Rectal smooth muscle tissue (tissue), 1 donor: ENCODE measurements at regions not wholly inside any gene's neighbourhood (a gene's known extent, or its start where the extent isn't known, plus 50 kb on each side); places are given as distances from the start of the nearest gene placed in this dataset.

Experiments used
- H3K27ac ChIP-seq: one replicate; pipeline ENCODE4 v1.7.0; 2013; ENCODE audit warnings: low read depth, low read length, inconsistent platforms
- H3K27me3 ChIP-seq: one replicate; pipeline ENCODE4 v1.7.0; 2013; ENCODE audit warnings: low read length; ENCODE audit not compliant: control insufficient read depth, insufficient read depth
- H3K36me3 ChIP-seq: one replicate; pipeline ENCODE4 v1.7.0; 2013; ENCODE audit warnings: low read length; ENCODE audit not compliant: control insufficient read depth, insufficient read depth
- H3K4me1 ChIP-seq: one replicate; pipeline ENCODE4 v1.7.0; 2013; ENCODE audit warnings: low read length; ENCODE audit not compliant: control insufficient read depth, insufficient read depth
- H3K4me3 ChIP-seq: one replicate; pipeline ENCODE4 v1.7.0; 2013; ENCODE audit warnings: low read length
- H3K9ac ChIP-seq: one replicate; pipeline ENCODE4 v1.7.0; 2013; ENCODE audit warnings: low read length

DNA sequence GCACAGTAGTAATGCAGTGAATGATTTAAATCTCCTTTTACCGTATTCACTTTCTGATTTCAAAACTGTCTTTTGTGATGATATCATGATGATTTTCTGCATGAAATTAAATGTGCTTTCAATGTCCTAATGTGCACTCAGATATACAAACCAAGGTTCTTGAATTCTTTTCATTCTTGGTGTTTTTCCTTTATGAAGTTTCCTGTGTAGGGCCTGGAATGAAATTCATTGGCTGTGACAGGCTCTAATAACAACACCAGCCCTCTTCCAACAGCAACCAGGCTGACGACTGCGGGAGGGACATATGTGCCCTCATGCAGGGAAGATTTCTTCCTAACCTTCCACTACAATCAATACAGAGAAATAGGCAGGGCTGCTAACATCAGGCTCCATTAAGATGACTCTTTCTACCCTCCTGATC, 1052.0 kb downstream of the DIAPH3 start:
- H3K36me3 ChIP-seq, result no peaks in the 10 kb centered on the region
- peak overlapping the region; percentile 37 for H3K27ac ChIP-seq
- H3K9ac ChIP-seq, result no peak overlapping the region
- no peak overlapping the region for H3K4me3 ChIP-seq
- no peaks in the 10 kb centered on the region for H3K27me3 ChIP-seq
- no peaks in the 10 kb centered on the region for H3K4me1 ChIP-seq

DNA sequence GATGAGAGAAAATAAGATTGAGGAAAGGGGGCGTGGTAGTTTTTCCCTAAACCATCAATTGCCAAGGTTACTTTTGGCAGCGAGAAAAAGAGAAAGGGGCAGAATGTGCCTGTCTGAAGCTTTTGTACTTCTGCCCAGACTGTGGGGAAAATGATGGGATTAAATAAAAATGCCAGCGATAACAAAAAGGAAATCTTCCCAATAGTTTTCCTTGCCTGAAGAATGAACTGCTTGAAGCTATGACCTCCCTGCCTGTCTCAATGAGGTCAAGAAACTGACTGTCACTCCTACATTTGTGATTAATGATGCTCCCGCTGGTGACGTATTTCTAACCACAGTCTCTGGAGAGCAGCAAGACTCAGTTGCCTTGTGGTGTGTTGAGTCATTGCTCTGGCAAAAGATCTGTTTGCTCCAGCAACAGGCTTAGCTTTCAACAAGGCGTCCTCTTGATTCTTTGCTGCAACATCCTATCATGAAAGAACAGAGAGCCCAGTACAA, 1051.5 kb downstream of the DIAPH3 start:
- H3K4me1 ChIP-seq, result no peaks in the 10 kb centered on the region
- H3K4me3 ChIP-seq, result no peak overlapping the region
- H3K27ac ChIP-seq, result peak overlapping the region; percentile 37

DNA sequence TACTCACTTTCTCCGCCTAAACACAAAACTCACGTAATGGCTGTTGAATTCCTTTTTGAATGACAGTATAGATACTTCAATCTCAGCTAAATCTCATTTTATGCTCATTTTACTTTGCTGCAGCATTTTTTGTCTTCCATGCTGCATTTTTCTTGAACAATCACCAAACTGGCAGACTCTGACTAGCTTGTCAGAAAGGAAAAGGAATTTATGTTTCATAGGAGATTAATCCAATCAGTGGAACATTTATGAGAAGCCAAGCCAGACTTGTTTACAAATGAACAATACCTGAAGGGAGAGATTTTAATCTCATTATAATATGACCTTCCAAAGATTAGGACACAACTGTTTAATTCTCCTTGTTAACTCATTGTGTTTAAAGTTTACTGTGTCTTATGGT, 1044.3 kb downstream of the DIAPH3 start:
- Histone ChIP-seq H3K27me3 (no peaks in the 10 kb centered on the region), H3K27ac (no peak overlapping the region), H3K4me3 (peak overlapping the region; percentile 8), H3K4me1 (no peaks in the 10 kb centered on the region), H3K36me3 (no peaks in the 10 kb centered on the region), H3K9ac (no peak overlapping the region)

More for the DNA sequence above, 1051.5 kb downstream of the DIAPH3 start:
- Histone ChIP-seq H3K27me3 (no peaks in the 10 kb centered on the region), H3K36me3 (no peaks in the 10 kb centered on the region), H3K9ac (no peak overlapping the region)

DNA sequence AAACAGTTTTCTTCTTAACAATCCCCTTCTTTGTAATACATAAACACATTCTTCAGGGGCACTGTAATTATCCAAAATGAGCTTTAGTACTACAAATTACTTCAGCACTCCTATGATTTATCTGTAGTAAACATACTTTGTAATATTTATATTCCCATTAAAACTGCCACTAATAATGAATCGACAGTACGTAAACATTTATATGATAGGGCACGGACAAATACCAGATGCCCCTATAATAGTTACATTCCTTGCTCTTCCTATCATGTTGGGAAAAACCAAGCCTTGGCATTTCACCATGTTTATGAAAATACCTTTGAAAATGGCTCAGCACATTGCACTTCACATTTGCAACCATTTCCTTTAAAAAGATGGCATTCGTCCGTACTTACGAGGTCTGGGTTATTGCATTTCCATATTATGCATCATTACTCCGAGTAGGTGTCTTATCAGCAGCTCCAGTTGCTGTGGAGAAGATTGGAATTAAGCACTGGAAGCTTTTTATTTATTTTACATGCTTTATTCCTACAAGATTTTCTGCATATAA, 1043.4 kb downstream of the DIAPH3 start:
- H3K27ac ChIP-seq, result no peak overlapping the region
- no peaks in the 10 kb centered on the region for H3K4me1 ChIP-seq
- no peak overlapping the region for H3K9ac ChIP-seq
- H3K4me3 ChIP-seq, result peak overlapping the region; percentile 9
- no peaks in the 10 kb centered on the region for H3K36me3 ChIP-seq
- no peaks in the 10 kb centered on the region for H3K27me3 ChIP-seq

DNA sequence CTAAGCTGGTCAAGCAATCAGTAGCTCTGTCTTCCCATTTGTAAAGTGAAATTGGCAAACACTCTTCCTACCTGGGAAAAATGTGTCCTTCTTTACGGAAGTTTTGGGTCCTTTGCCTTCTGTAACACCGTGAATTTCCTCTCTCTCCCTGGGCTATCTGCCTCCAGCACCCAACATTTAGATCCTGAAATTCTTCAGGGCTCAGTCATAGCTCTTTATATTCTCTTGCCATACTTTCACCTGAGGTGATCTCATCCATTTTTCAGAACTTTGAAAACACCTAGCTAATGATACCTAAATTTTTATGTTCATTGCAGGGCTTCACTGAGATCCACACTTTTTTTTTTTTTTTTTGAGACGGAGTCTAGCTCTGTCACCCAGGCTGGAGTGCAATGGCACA, 1042.2 kb downstream of the DIAPH3 start:
- Histone ChIP-seq H3K4me3 (no peak overlapping the region), H3K9ac (no peak overlapping the region), H3K27me3 (no peaks in the 10 kb centered on the region), H3K27ac (no peak overlapping the region), H3K36me3 (no peaks in the 10 kb centered on the region), H3K4me1 (no peaks in the 10 kb centered on the region)

DNA sequence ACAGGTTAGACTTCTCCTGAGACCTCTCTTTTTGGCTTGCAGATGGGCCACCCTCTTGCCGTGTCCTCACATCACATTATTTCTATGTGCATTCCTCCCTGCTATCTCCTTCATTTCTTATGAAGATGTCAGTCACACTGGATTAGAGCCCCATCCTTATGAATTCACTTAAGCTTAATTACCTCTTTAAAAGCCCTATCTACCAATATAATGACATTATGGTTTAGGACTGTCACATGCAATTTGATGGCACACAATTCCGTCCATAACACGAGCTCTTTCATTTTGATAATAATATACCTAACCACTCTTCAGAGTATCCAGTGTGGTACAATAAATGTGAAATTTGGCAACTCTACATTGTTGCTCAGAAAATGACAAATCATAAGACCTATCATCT, 1037.3 kb downstream of the DIAPH3 start:
- Histone ChIP-seq H3K27ac (no peak overlapping the region), H3K9ac (no peak overlapping the region), H3K4me3 (no peak overlapping the region), H3K4me1 (no peaks in the 10 kb centered on the region), H3K27me3 (no peaks in the 10 kb centered on the region), H3K36me3 (no peaks in the 10 kb centered on the region)

DNA sequence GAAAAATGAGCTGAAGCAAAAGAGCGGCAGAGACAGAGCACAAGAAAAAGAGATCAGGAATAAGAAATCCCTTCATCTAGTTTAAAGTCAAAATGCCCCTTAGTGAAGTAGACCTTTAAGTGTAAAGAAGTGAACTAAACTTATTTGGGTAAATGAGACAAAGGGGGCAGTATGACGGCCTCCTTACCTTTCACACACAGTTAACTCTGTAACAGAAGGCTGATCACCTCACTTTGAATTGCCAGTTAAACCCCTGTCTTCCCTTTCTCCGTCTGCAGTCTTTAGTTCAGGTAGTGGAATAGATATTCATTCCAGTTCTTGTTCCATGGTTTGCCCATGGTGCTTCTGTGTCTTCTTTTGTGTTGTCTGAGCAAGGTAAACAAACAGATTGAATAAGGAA, 1029.8 kb downstream of the DIAPH3 start:
- no peak overlapping the region for H3K27ac ChIP-seq
- no peaks in the 10 kb centered on the region for H3K27me3 ChIP-seq
- H3K9ac ChIP-seq, result no peak overlapping the region
- H3K4me3 ChIP-seq, result no peak overlapping the region
- H3K4me1 ChIP-seq, result no peaks in the 10 kb centered on the region
- no peaks in the 10 kb centered on the region for H3K36me3 ChIP-seq

DNA sequence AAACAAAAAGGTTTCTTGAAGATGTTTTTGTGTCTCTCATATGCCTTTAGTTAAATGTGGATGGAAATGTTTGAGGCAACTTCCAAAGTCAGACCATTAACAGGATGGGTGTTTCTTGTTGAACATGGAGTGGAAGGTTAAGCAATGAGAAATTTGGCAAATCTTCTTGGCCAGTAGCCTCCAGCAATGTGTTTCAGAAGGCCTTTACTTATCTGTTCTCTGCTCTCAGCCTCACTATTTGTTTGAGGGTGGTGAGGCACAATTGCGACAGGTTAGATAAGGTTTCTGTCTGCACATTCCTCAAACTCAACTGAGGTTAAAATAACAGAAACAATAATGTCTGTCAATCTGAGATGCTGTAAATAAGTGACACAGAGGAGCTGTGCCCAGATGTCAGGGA, 1019.0 kb downstream of the DIAPH3 start:
- Histone ChIP-seq H3K27ac (no peak overlapping the region), H3K4me3 (no peak overlapping the region), H3K4me1 (no peaks in the 10 kb centered on the region), H3K27me3 (no peaks in the 10 kb centered on the region), H3K9ac (no peak overlapping the region), H3K36me3 (no peaks in the 10 kb centered on the region)

DNA sequence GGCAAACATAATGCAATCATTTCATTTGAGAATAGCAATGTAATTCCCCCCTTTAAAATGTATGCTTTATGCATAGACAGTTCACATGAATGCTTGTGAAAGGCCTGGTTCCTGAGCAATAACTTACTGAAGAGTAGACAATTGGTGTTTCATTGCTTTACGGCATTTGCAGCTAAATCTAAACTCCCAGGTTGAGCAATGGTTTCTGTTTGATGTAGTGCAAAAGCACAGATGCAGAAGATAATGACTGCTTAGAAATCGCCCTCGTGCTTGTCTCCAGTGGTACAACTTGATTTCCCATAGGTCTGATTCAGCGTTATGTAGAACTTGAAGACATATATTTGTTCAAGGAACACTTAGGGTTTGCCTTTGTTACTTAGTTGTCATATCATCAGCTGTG, 1018.3 kb downstream of the DIAPH3 start:
- no peaks in the 10 kb centered on the region for H3K36me3 ChIP-seq
- H3K4me3 ChIP-seq, result no peak overlapping the region
- H3K27me3 ChIP-seq, result no peaks in the 10 kb centered on the region
- H3K4me1 ChIP-seq, result no peaks in the 10 kb centered on the region
- no peak overlapping the region for H3K27ac ChIP-seq
- no peak overlapping the region for H3K9ac ChIP-seq

DNA sequence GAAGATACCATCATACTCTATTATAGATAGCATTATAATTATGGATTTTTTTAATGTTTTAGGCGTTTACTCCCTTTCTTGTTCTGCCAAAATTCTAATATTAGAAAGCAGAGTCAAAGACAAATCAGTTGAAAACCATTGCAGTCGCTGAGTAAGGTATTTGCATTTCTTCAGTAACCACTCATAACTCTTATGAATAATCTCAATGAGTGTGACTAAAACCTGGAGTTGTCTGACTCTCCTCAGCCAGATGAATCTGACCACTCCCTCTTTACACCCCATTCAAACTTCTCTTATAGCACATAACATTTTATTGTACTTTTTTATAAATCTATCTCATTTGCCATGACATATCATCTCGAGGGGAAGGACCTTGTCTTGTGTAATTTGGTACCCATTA, 1006.5 kb downstream of the DIAPH3 start:
- H3K4me3 ChIP-seq, result no peak overlapping the region
- H3K36me3 ChIP-seq, result no peaks in the 10 kb centered on the region

DNA sequence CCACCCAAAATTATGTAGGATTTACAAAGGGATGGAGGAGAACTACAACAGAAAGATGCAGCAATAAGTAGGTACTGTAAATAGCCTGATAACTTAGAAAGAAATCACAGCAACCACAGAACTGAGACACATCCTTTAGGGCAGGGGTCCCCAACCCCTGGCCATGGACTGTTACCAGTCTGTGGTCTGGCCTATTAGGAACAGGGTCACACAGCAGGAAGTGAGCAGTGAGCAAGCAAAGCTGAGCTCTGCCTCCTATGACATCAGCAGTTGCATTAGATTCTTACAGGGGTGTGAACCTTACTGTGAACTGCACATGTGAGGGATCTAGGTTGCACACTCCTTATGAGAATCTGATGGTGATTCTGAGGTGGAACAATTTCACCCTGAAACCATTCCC, 997.6 kb downstream of the DIAPH3 start:
- Histone ChIP-seq H3K36me3 (no peaks in the 10 kb centered on the region), H3K27me3 (no peaks in the 10 kb centered on the region)

More for the DNA sequence above, 1006.5 kb downstream of the DIAPH3 start:
- no peak overlapping the region for H3K27ac ChIP-seq
- H3K4me1 ChIP-seq, result no peaks in the 10 kb centered on the region
- no peaks in the 10 kb centered on the region for H3K27me3 ChIP-seq
- H3K9ac ChIP-seq, result no peak overlapping the region

DNA sequence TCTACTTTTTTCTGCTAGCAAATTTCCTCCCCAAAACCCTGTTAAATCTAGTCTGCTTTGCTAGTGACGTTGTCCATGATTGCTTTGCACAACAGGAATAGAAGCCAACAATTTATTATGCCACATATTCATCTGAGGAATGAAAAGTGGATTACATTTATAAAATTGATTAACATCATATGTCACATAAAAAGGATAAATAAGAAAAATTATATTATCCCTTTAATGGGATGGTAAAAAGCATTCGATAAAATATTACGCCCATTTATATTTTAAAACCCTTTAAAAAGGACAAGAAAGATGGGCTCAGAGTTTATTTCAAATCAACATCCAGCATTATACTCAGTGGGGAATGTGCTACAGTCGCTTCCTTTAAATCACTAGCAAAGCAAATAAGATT, 991.7 kb downstream of the DIAPH3 start:
- Histone ChIP-seq H3K36me3 (no peaks in the 10 kb centered on the region), H3K27me3 (no peaks in the 10 kb centered on the region), H3K4me1 (no peaks in the 10 kb centered on the region), H3K9ac (no peak overlapping the region), H3K27ac (no peak overlapping the region), H3K4me3 (no peak overlapping the region)

More for the DNA sequence above, 997.6 kb downstream of the DIAPH3 start:
- Histone ChIP-seq H3K27ac (no peak overlapping the region), H3K9ac (no peak overlapping the region), H3K4me3 (no peak overlapping the region), H3K4me1 (no peaks in the 10 kb centered on the region)

DNA sequence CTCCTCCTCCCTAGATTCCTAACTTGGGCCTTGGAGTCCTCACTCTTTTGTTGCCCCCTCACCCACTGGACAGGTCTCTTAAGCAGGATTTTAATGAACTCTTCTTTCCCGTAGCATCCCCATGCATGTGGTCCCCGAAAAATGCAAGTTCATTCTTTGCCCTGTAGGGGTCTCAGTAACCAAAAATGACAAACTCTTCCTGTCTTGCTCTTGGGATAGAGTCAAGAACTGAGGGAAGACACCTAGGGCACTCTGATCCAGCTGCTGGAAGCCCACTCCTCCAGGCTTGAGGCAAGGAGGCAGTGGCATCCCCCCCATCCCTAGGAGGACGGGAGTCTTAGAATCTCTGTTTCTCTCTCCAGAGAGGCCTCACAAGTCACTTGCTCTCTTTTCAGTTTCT, 987.0 kb downstream of the DIAPH3 start:
- Histone ChIP-seq H3K9ac (no peak overlapping the region), H3K4me3 (no peak overlapping the region), H3K27me3 (no peaks in the 10 kb centered on the region), H3K27ac (no peak overlapping the region), H3K36me3 (no peaks in the 10 kb centered on the region), H3K4me1 (no peaks in the 10 kb centered on the region)
